GM20000 (cell line): ENCODE measurements at regions not wholly inside any gene's neighbourhood (a gene's known extent, or its start where the extent isn't known, plus 50 kb on each side); places are given as distances from the start of the nearest gene placed in this dataset.
"Not testable (repeated sequence)": the region's sequence is repeated elsewhere in the genome, so short reads cannot be mapped to it uniquely, and the experiment has no call there.

ENCODE experiments used
- DNase-seq: peaks from one replicate; pipeline ENCODE4 v3.0.0; 2012; ENCODE audit warnings: low spot score
- TF ChIP-seq, protein P1 (sequence below): IDR thresholded peaks from 2 replicates; pipeline ENCODE4 v1.5.1; 2012; ENCODE audit warnings: mild to moderate bottlenecking, control low read depth; ENCODE audit errors: extremely low read depth, missing control alignments

DNA sequence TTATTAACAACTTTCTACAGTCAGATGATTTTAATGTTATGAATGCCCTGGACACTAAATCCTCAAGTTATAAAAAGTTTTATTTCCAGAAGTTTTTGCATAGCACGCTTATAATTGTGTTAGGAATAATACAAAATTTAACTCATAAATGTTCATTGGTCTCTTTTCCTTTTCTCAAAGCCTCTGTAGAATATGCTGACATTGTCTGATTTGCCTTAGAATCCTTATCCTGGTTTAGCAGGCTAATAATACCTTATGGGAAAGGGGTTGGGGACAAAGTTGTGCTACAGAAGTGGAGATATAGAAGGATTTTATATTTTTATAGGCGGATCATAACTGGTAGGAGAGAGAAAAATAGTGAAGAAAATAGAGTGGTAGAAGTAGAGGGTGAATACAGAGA lies 1739.6 kb downstream of the OLFM4 start:
- TF ChIP-seq, protein P1, sequence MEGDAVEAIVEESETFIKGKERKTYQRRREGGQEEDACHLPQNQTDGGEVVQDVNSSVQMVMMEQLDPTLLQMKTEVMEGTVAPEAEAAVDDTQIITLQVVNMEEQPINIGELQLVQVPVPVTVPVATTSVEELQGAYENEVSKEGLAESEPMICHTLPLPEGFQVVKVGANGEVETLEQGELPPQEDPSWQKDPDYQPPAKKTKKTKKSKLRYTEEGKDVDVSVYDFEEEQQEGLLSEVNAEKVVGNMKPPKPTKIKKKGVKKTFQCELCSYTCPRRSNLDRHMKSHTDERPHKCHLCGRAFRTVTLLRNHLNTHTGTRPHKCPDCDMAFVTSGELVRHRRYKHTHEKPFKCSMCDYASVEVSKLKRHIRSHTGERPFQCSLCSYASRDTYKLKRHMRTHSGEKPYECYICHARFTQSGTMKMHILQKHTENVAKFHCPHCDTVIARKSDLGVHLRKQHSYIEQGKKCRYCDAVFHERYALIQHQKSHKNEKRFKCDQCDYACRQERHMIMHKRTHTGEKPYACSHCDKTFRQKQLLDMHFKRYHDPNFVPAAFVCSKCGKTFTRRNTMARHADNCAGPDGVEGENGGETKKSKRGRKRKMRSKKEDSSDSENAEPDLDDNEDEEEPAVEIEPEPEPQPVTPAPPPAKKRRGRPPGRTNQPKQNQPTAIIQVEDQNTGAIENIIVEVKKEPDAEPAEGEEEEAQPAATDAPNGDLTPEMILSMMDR: no peak

DNA sequence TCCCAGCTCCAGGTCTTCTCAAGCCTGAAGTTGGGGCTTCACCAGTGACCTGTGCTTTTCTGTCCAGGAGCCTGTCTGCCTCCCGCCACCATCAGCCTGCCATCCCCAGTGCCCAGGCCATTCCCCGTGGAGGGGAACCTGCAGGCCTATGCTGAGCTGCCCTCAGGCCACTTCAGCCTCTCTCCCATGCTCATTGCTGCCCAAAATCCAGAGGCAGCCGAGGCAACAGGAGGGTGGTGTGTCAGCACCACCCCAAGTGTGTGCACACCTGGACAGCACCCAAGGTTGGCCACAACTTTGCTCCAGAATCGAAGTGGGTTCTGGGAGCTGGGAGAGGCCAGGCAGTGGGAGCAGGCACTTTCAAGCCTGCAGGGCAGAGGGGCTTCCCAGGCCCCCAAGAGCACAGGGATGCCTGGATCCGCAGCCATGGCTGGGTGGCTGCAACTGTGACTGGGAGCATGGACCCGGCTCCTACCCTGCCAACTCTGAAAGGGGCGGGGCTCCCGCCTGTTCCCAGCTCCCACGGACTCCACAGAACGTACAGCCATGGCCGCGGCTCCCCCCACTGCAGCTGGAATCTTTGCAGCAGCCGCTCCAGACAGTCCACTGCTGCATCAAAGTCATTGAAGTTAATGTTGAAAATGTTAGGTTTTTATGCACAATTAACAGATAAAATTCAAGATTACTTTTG lies 1747.0 kb downstream of the OLFM4 start:
- TF ChIP-seq, protein P1: no peak
- no peak for DNase-seq

More for the DNA sequence above, 1739.6 kb downstream of the OLFM4 start:
- DNase-seq: no peak

DNA sequence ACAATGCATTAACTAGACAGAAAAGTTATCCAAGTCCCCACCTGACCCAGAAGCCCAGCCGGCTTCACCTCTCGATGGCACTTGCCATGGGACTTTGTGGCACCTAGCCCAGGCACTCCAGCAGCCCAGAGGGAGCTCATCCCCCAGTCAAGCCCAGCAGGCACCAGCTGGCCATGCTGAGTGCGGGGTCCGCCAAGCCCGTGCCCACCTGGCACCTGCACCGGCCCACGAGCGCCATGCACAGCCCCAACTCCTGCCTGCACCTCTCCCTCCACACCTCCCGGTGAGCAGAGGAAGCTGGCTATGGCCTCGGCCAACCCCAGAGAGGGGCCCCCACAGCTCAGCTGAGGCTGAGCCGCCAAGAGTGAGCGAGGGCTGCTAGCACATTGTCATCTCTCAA lies 1759.1 kb downstream of the OLFM4 start:
- TF ChIP-seq, protein P1: no peak
- no peak for DNase-seq

DNA sequence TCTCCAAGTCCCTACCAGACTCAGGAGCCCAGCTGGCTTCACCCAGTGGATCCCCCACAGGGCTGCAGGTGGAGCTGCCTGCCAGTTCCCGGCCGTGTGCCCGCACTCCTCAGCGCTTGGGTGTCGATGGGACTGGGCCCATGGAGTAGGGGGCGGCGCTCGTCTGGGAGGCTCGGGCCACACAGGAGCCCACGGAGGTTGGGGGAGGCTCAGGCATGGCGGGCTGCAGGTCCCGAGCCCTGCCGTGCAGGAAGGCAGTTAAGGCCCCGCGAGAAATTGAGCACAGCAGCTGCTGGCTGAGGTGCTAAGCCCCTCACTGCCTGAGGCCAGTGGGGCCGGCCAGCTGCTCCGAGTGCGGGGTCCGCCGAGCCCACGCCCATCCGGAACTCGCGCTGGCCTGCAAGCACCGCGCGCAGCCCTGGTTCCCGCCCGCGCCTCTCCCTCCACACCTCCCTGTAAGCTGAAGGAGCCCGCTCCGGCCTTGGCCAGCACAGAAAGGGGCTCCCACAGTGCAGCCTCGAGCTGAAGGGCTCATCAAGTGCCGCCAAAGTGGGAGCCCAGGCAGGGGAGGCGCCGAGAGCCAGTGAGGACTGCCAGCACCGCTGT lies 1771.1 kb downstream of the OLFM4 start:
- DNase-seq: no peak
- TF ChIP-seq, protein P1: no peak

DNA sequence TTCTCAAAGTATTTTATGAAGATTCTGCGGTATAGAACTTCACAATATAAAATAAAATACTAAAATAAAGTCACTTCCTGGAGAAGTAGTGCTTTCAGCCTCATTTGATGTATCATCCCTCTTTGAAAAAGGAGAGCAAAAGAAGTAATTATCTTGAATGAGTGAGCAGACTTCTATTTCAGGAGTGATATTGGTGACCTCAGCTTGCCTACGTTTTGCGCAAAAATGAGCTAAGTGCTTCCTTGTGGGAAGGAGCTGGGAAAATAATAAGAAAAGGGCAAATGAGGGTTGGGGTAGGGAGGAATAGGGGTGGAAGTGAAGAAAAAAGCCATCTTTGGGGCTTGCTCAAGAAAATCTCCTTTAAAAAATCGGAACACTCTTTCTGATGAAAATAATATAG lies 1773.6 kb downstream of the OLFM4 start:
- no peak for DNase-seq

DNA sequence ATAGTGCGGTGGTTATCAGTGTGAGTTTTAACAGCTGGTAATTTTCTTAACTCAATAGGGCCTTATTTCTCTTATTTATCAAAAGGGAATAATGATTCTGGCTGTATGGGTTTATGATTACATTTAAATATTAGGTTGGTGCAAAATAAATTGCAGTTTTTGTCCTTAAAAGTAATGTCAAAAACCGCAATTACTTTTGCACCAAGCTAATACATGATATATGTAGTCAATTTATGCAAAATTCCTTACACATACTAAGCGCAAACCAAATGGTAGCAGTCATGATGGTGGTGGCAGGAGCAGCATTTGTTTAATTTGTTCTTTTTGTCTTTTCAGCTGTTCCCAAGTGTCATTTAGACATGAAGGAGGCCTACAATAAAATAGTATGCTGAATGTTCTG lies 1777.1 kb downstream of the OLFM4 start:
- no peak for DNase-seq
- TF ChIP-seq, protein P1: no peak

More for the DNA sequence above, 1773.6 kb downstream of the OLFM4 start:
- TF ChIP-seq, protein P1: no peak

DNA sequence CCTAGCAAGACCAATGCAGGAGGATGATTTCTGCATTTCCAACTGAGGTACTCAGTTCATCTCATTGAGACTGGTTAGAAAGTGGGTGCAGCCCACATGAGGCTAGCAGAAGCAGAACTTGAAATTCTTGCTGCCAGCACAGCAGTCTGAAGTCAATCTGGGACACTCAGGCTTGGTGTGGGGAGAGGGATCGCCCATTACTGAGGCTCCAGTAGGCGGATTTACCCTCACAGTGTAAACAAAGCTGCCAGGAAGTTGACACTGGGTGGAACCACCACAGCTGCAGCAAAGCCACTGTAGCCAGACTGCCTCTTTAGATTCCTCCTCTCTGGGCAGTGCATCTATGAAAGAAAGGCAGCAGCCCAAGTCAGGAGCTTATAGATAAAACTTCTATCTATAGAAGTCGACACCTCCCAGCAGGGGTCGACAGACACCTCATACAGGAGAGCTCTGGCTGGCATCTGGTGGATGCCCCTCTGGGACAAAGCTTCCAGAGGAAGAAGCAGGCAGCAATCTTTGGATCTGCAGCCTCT lies 1793.4 kb downstream of the OLFM4 start:
- not testable (repeated sequence) for DNase-seq

DNA sequence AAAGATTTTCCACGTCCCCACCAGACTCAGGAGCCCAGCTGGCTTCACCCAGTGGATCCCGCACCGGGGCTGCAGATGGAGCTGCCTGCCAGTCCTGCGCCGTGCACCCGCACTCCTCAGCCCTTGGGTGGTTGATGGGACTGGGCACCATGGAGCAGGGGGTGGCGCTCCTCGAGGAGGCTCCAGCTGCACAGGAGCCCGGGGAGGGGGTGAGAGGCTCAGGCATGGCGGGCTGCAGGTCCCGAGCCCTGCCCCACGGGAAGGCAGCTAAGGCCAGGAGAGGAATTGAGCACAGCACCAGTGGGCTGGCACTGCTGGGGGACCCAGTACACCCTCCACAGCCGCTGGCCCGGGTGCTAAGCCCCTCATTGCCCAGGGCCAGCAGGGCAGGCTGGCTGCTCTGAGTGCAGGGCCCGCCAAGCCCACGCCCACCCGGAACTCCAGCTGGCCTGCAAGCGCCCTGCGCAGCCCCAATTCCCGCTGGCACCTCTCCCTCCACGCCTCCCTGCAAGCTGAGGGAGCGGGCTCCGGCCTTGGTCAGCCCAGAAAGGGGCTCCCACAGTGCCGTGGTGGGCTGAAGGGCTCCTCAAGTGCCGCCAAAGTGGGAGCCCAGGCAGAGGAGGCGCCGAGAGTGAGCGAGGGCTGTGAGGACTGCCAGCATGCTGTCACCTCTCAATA lies 1800.9 kb downstream of the OLFM4 start:
- not testable (repeated sequence) for DNase-seq
